ENCODE measurements at regions not wholly inside any gene's neighbourhood (a gene's known extent, or its start where the extent isn't known, plus 50 kb on each side); places are given as distances from the start of the nearest gene placed in this dataset.
A peak's percentile ranks its signal among the peaks of the same experiment; 100 is the strongest.

GRCh38 chr4:53906606-53907190 is 157.7 kb downstream of the CHIC2 start:
- DNase-seq (ENCODE audit: low spot score): no peak
- TF ChIP-seq, protein P1, sequence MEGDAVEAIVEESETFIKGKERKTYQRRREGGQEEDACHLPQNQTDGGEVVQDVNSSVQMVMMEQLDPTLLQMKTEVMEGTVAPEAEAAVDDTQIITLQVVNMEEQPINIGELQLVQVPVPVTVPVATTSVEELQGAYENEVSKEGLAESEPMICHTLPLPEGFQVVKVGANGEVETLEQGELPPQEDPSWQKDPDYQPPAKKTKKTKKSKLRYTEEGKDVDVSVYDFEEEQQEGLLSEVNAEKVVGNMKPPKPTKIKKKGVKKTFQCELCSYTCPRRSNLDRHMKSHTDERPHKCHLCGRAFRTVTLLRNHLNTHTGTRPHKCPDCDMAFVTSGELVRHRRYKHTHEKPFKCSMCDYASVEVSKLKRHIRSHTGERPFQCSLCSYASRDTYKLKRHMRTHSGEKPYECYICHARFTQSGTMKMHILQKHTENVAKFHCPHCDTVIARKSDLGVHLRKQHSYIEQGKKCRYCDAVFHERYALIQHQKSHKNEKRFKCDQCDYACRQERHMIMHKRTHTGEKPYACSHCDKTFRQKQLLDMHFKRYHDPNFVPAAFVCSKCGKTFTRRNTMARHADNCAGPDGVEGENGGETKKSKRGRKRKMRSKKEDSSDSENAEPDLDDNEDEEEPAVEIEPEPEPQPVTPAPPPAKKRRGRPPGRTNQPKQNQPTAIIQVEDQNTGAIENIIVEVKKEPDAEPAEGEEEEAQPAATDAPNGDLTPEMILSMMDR (IDR thresholded peaks at IDR 0.05; ENCODE audit: extremely low read depth, insufficient read depth, missing control alignments): no peak
- in situ Hi-C loops (cut with MboI; ENCODE audit: low pct_unique_long_range_greater_than_20kb, low sequenced_read_pairs, unreplicated experiment): no loop called here

DNA sequence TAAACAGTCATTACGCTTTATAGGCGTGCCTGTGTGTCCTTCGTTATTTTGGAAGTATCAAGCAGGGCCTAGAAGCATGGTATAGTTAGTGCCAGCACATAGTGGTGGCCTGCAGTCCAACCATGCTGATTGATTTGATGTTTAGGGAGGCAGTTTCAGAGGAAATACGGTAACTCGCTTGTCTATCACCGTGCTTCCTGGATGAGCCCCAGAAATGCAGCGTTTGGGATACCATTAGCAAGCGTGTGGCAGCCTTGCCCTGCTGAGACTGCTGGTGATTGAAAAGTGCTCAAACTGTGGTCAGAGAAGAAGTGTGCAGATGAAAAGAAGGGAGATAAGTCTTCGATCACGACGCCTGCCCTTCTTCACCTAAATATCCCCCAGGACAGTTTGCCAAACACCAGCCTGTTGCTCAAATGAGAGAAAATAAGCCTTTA is 158.4 kb downstream of the CHIC2 start:
- in situ Hi-C loops (cut with MboI; ENCODE audit: low pct_unique_long_range_greater_than_20kb, low sequenced_read_pairs, unreplicated experiment): no loop called here
- TF ChIP-seq, protein P1 (IDR thresholded peaks at IDR 0.05; ENCODE audit: extremely low read depth, insufficient read depth, missing control alignments): no peak
- peak; percentile 7 for DNase-seq (ENCODE audit: low spot score)

DNA sequence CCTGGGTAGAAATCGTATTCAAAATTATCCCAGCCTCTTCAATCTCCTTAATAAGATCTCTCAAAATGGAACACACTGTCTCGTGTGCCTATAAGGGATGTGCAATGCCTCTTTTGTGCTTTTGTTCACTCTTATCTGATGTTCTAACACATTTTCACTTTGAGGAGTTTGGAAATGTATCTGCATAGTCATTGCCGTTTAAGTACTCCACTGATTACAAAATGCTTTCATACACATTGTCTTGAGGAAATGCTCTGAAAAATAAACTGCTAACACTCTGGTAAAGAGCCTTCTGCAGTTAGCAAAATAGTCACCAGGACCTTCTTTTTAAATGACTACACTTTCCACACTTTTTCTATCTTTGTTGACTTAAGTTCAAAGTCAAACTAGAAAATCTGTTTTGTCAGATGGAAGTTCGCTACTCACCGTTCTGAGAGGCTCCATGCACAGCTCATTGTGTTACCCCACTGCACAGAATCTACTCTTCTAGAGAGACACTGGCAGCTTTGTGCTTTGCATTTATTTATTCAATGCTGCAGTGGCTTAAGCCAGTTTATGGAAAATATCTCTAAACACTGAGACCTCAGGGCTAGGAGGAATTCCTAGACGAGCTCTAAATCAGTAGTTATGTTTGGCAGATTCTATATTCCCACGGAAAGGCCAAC is 159.0 kb downstream of the CHIC2 start:
- in situ Hi-C loops (cut with MboI; ENCODE audit: low pct_unique_long_range_greater_than_20kb, low sequenced_read_pairs, unreplicated experiment): no loop called here
- TF ChIP-seq, protein P1 (IDR thresholded peaks at IDR 0.05; ENCODE audit: extremely low read depth, insufficient read depth, missing control alignments): no peak
- DNase-seq (ENCODE audit: low spot score): no peak

DNA sequence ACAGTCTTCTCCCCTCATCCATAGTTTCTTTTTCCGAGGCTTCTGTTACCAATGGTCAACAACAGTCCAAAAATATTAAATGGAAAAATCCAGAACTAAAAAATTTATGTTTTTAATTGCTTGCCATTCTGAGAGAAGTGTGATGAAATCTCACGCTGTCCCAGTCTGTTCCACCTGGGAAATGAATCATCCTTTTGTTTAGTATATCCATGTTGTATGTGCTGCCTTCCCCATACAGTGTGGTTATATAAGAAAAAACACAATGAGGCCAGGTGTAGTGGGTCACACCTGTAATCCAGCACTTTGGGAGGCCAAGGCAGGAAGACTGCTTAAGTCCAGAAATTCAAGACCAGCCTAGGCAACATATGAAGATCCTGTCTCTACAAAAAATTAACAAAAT is 161.6 kb downstream of the CHIC2 start:
- in situ Hi-C loops (cut with MboI; ENCODE audit: low pct_unique_long_range_greater_than_20kb, low sequenced_read_pairs, unreplicated experiment): no loop called here
- no peak for DNase-seq (ENCODE audit: low spot score)
- TF ChIP-seq, protein P1 (IDR thresholded peaks at IDR 0.05; ENCODE audit: extremely low read depth, insufficient read depth, missing control alignments): no peak

GRCh38 chr4:53900271-53900649 is 164.1 kb downstream of the CHIC2 start:
- TF ChIP-seq, protein P1 (IDR thresholded peaks at IDR 0.05; ENCODE audit: extremely low read depth, insufficient read depth, missing control alignments): no peak
- no peak for DNase-seq (ENCODE audit: low spot score)
- in situ Hi-C loops (cut with MboI; ENCODE audit: low pct_unique_long_range_greater_than_20kb, low sequenced_read_pairs, unreplicated experiment): no loop called here

DNA sequence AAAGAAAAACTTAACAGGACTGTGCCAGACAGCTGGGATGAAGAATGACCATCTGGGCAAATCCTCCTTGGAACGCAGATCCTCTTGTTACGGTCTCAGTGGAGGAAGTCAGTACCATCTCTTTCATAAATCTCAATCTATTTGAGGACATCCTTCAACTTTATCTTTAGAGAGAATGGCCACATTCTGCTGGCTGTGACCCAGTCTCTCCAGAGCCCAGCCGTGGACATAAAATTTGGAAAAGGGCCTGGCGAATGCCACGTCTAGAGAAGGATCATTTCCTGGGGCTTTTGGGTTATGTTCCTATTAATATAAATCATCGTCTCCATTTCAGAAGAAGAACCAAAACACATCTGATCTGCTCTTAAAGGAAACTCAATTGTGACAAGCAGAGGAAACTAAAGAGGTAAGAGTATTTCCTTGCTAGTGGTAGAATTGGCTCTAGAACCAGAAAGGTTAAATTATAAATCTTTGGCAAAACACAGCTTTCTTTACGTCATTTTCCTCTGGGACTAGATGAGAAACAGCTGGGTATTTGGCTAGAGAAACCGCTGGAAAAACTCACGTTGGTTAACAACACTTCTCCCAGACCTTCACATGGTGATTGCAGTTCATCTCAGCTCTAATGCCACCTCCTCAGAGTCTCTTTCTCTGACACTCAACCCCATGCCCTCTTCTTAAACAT is 164.7 kb downstream of the CHIC2 start:
- DNase-seq (ENCODE audit: low spot score): no peak
- TF ChIP-seq, protein P1 (IDR thresholded peaks at IDR 0.05; ENCODE audit: extremely low read depth, insufficient read depth, missing control alignments): no peak
- in situ Hi-C loops (cut with MboI; ENCODE audit: low pct_unique_long_range_greater_than_20kb, low sequenced_read_pairs, unreplicated experiment): no loop called here
